Hepatic stellate cell (primary cell): ENCODE measurements at regions not wholly inside any gene's neighbourhood (a gene's known extent, or its start where the extent isn't known, plus 50 kb on each side); places are given as distances from the start of the nearest gene placed in this dataset.
"Not testable (repeated sequence)": the region's sequence is repeated elsewhere in the genome, so short reads cannot be mapped to it uniquely, and the experiment has no call there.

Experiments
- DNase-seq: peaks from one replicate; pipeline ENCODE4 v3.0.0; 2011; ENCODE audit warnings: low spot score

DNA sequence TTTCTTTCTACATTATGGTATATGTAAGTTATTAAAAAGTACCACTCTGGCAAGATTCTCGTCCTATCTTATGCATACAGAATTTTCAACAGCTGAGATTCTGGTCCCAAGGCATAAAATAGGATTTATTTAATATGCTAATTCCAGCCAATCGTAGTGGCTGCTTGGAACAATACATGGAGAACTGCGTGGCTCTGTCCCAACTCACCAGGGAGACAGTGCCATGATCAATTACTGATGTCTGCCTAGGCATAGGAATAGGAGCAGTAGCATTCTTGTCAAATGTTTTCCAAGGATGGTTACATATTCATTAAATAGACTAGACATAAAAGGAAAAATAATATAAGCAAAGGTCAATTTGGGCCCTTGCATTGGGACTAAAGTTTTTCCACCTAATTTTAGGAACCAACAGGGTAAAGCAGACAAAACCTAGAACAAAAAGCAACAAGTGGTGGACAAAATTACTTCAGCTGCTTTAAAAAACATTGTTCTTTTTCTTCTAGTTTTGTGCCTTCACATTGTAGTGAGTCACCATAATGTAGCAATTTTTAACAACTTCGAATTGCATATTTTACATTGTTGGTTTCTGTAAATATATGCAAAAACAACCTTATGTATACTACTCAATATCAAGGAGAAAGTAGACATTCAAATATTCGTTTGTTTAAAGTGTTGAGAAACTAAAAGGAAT lies 232.8 kb upstream of the ATP5MC3 start:
- no peak for DNase-seq

DNA sequence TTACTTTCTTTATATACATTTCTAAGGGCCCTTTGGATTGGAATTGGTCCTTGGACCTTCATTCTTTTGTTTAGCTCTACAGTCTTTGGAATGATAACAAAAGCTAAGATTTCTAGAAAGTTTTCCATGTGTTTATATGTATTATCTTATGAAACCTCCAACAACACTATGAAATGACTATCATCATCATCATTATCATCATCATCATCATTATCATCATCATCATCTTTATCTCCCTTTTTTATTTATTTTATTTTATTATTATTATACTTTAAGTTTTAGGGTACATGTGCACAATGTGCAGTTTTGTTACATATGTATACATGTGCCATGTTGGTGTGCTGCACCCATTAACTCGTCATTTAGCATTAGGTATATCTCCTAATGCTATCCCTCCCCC lies 229.4 kb upstream of the ATP5MC3 start:
- not testable (repeated sequence) for DNase-seq

DNA sequence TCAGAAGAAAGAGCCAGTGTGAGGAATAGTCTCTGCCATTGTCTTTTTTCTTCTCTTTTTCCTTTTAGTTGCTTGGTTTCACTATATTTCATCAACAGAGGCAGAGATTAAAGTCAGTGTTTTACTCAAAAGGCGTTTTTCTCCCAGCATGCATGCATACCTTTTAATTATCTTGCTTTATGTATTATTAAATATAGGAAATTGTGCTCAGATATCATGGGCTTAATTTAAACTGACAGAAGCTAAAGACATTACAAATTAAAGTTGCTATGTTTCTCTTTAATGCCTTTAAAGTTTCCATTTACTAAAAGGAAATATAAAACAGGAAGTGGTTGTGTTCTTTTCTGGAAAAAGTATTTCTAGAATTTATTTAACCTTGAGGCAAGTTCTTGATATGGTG lies 223.3 kb upstream of the ATP5MC3 start:
- DNase-seq, result no peak

DNA sequence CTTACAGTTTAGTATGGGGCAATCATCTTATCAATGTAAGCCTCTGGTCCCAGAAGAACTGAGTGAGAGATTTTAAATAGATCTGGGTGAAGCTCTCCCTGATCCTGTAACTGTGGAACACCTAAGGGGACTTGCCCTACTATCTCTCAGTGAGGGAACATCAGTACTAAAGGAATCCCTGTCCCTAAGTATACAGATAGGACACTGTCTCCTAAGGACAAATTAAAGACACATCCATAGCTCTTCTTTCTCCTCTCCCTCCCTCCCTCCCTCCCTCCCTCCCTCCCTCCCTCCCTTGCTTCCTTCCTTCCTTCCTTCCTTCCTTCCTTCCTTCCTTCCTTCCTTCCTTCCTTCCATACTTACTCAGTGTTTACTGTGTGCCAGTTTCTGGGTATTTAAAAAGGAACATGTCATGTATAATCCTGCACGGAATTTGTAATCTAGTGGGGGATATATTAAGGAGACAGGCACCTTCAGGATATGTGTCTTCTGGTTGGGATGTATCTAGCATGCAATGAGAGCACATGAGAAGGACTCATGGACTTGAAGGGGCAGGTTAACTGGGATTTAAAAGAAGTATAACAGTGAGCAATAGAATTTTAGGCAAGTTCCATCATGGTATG lies 222.2 kb upstream of the ATP5MC3 start:
- DNase-seq, result no peak

DNA sequence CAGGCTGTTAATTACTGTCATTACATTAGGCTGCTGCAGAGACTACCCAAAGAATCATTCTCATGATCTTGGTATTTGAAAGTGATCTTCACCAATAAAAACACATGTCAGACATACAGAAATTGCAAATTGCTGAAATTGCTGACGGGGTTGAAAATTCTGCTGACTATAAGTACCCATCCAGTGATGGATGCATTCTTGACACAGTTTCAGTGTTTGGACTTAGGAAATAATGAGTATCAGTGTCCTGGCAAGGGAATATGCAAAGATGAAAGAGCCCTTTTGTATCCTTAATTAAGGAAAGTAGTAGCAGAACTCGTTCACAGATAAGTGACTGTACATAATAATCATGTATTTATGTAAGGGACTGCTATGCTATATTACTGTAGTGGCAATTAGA lies 221.1 kb upstream of the ATP5MC3 start:
- no peak for DNase-seq

DNA sequence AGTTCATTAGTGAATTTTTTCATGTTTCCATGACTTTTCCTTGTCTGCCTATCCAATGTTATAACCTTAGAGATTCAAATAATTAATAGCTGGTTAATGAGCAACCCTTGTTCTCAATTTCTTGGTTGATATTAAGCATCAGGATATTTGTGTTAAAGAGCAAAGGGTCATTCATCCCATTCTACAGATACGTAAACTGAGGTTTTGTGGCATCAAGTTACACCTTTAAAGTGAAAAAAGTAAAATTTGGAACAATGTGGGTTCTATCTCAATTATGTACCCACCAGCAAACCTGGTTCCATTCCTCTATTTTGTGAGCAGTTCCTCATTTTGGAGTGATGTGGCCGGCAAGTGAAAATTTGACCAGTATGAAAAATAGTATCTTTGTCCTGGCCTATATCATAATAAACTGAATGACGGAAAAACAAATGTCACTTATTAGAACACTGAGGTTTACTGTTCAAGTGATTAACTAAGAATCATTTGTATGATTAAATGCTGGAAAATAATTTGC lies 220.5 kb upstream of the ATP5MC3 start:
- DNase-seq, result no peak

DNA sequence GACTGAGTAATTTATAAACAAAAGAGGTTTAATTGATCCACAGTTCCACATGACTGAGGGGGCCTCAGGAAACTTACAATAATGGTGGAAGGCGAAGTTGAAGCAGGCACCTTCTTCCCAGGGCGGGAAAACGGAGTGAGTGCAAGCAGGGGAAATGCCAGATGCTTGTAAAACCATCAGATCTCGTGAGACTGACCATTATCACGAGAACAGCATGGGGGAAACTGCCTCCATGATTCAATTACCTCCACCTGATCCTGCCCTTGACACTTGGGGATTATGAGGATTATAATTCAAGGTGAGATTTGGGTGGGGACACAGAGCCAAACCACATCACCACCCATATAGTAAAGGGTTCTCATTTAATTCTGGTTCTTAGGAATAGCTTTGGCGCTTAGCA lies 219.5 kb upstream of the ATP5MC3 start:
- no peak for DNase-seq

DNA sequence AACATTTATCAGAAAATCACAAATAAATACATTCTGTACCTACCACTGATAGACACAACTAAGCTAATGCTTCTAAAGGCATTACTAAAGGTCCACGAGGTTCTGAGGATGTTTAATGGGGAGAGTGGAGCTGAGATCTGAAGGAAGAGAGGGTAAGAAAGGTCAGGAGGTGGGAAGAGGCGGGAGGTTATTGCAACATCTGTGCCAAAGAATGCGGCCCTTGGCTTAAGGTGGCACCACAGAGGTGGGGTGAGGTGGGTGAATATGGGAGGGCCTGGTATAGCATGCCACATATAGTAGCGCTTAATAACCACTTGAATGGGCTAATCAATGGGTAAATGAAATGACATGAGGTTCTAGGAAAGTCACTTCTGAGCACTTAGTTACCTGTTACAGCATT lies 217.8 kb upstream of the ATP5MC3 start:
- no peak for DNase-seq

DNA sequence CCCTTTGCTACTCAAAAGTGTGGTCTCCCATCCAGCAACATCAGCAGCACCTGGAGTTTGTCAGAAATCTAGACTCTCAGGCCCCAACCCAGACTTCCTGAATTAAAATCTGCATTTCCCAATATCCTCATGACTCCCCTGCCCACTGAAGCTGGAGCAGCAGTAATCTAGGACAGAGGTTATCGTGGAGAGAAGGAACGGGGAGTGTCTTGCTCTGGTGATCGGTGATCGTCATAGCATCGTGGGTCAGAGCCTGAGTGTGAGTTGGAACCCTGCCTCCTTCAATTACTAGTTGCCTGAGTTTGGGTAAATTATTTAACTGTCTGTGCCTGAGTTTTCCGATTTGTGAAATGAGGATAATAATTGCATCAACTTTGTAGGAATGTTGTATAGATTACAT lies 217.3 kb upstream of the ATP5MC3 start:
- no peak for DNase-seq

DNA sequence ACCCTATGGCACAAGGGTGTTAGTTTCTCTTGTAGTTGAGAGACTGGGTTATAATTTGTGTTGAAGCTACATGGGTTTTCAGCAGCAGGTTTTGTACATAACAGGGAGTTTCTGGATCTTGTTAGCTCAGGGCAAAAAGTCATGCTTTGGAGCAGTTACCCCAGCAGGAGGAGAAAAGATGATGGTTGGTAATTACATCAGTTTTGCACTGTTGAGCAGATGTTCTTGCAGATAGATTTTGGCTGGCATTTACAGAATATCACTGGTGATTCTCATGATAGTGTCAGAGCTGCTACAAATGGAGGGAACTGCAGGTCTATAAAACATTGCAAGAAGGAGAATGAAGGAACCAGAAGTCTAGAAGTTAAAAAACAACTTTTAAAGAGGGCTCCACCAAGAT lies 215.2 kb upstream of the ATP5MC3 start:
- no peak for DNase-seq

DNA sequence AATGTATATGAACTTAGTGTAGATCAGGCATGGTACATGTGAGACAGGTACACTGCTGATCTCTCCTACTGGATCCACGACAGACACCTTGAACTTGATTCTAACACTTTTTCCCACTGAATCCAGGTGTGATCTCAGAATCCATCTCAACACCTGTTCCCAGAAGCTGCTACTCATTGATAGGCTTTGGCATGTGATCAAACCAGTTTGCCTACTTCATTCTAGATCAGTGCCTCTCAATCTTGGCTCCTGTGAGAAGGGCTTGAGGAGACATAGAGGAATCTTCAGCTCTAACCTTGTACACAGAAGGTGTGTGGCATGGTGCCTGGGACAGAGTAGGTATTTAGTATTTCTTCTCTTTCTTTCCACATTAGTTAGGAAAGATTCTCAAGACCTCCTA lies 212.3 kb upstream of the ATP5MC3 start:
- no peak for DNase-seq

DNA sequence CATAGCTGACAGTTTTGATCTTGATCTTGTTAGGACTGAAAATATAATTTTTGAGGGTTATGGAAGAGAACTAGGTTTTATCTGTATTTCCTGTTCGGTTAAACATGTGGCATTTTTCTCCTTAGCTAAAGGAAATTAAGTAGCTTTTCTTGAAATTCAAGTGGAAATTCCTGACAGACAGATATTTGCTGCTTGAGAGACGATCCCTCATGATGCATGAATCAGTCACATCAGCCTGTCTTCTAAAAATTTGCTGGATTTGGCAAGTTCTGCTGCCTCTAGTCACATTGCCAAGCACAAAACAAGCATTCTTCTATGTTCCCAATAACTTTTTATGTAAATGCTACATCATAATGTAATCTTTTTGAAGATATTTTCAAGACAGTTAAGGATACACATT lies 201.8 kb upstream of the ATP5MC3 start:
- DNase-seq, result no peak

DNA sequence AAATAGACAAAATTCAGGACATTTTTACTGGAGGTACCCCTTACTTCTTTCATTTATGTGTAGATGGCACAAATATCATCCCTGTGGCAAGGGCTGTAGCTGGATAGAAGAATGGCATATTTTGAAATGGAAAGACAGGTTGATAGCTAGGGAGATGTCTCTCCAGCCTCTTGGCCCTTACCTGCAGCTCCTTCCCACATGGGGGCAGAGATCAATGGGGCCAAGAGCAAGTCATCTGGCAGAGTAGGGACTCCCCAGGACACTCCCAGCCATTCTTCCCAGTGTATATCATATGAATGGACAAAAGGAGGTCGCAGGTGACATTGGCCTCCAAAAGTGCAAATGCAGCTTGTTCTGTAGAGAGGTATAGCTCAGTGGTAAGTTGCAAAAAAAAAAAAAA lies 192.2 kb upstream of the ATP5MC3 start:
- no peak for DNase-seq

DNA sequence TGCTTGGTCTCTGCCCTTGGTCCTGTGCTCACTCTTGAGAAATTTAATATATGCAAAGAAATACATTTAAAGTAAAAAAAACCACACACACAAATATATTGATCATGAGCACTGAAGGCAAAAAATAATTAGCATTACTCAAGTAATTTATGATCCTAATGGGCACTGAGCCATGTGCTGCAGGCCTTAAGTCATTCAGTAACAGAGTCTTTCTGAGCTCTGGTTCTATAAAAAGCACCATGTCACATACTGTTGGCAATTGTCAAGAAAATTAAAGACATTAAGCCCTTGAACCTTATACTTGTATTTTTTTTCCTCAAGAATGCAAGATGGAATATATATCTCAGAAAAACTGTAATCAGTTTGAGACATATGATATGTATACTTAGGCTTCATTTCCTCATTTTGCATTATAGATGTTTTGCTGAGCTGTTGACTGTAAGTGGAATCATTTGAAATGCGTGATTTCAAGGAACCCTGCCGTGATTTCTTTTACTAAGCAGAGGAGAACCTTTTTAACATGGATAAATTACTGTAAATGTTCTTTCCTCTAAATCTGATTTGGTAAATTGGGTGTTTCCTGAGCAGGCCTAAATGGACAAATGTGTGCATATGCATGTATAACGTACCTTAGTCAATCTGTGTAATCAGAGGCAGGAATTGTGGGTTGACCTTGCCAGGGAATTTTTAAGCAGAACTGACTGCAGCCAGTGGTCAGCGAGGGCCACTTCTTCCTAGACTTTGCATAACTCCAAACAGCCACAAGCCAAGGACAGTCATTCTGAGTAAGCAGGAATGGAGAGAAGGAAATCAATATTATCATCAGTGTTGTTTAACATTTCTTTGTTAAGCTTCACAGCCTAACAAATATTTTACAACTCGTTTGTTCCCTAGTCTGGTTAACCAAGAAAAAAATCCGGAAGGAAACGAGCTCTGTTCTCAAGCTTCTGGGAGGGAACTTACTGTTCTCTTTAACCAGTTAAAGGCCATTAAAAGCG lies 191.5 kb upstream of the ATP5MC3 start:
- DNase-seq, result no peak

DNA sequence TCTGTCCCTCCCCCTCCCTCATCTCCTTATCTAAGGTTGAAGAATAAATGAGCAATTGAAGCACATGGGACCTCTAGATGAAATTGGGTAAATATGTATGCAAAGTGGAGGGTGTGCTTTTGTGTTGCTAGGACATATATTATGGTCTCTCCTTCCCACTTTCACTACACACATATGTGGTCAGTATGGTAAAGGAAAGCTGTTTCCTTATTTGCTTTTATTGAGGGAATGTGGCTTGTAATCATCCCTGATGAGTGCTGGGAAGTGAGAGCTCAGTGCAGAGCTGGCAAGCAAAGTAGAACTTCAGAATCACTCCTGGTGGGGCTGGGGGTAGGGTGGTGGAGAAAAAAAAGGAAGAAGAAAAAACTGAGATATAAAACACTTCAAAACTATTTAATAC lies 189.9 kb upstream of the ATP5MC3 start:
- DNase-seq, result no peak

DNA sequence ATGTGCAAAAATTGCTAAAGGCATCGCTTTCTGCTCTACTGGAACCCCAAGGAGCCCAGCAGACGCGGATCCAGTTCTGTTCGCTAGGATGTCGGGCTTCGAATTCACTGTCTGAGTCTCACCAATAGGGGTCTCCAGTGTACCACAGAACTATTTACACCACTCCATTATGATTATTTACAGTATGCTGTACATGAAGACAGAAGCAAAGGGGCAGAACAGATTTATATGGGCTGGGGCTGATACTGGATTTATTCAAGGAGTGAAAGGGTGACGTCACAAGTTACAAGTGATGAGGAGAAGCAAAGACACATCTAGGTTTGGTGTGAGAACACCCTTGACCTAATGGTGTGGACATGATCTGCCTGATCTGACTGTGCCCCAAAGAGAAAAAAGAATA lies 185.3 kb upstream of the ATP5MC3 start:
- no peak for DNase-seq

DNA sequence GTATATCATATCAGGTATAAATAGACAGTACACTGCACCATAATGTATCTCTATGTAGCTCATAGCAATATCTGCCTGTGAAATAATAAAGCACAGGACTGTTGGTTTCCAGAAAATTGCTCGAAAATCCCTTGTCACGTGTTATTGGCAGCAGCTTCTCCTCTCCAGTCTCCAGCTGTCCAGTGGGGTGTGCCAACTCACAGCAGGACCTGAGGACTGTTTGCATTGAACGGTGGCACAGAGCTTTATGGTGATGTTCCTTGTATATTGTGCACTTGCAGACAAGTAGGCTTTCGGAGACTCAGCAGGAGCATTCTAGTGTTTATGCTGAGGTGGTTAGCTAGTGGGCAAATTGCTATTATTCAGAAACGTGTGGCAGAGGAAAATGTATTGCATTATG lies 182.2 kb upstream of the ATP5MC3 start:
- no peak for DNase-seq

DNA sequence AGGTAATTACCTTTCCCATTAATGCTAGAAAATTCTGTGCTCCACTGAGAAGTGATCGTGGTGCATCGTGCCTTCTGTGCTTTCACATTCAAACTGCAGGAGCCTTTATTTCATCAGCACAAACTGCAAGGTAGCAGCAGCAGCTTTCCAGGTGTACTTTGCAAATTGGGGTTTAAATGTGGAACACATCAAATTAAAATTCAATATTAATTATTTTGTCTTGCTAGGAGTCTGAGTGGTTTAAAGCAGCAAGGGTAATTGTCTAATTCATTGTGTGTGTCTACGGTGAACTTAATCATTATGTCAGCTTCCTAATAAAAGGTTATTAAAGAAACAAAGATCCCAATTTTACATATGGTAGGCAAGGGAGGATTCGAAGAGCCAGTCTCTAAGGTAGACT lies 180.8 kb upstream of the ATP5MC3 start:
- DNase-seq, result no peak

DNA sequence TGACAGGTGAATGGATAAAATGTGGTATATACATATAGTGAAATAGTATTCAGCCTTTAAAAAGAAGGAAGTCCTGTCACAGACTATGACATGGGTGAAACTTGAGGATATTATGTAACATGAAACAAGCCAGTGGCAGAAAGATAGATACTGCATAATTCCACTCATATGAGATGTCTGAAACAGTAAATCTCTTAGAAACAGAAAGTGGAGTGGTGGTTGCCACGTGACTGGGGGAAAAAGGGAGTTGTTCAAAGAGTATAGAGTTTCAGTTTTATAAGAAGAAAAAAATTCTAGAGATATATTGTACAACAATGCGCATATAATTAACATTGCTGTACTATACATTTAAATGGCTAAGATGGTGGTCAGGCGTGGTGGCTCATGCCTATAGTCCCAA lies 178.2 kb upstream of the ATP5MC3 start:
- DNase-seq, result no peak

DNA sequence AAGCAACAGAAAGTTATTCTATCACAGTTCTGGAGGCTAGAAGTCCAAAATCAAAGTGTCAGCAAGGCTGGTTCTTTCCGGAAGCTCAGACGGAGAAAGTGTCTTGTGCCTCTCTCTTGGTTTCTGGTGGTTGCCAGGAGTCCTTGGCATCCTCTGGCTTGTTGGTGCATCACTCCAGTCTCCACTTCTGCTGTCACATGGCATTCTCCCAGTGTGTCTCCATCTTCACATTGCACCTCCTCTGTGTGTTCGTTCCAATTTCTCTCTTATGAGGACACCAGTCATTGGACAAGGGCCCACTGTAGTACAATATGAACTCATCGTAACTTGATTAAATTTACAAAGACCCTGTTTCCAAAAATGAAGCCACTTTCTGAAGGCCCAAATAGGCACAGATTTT lies 175.4 kb upstream of the ATP5MC3 start:
- DNase-seq, result no peak

DNA sequence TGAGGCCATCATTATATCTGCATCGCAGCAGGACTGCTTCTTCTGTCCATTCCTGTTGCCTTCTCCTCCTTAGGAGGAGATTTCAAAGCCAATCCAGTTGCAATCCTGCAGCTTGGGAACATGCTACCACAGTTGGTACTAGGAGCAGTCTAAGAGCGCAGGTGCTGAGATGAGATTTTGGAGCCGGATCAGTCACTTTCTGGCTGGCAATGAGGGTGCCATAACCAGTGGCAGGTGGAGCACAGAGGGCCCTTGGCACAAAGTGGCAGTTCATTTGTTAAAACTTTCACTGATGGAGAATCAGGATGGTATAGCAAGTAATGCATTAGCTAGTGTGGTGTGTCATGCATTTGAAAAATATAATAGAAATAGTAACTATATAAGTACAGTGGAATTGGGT lies 173.7 kb upstream of the ATP5MC3 start:
- DNase-seq, result no peak

DNA sequence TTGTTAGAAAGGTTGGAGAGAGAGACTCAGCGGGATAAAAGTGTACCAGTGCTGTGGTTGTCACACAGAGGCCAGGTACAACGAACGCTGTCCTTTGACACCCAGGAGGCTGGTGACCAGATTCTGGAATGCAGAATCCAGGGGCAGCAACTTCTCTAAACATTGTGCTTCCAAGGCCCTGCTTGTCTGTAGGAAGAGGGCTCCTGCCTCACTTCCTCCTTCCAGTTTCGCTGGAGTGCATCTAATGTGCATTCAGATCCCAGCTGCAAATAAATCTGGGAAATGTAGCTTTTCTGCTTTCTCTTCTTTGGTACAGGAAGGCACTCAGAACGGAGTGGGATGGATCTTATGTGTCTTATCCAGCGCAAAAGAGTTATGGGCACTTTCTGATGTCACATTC lies 171.8 kb upstream of the ATP5MC3 start:
- DNase-seq, result no peak

DNA sequence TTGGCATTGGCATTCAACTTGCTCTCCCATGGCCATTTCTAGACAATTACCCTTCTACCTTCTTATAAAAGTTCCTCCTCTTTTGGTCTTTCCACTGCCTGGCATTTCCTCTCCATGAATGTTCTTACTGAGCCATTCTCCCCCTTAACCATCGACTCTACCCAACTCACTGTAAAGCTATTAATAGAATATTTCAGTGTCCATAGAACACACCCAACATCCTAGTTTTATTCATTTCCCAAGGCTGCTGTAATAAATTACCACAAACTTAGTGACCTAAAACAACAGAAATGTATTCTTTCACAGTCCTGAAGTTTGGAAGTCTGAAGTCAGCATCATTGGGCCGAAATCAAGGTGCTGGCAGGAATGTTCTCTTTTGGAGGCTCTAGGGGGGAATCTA lies 170.0 kb upstream of the ATP5MC3 start:
- no peak for DNase-seq
